Choroid plexus epithelial cell (primary cell): ENCODE measurements at regions not wholly inside any gene's neighbourhood (a gene's known extent, or its start where the extent isn't known, plus 50 kb on each side); places are given as distances from the start of the nearest gene placed in this dataset.

ENCODE experiments used
- DNase-seq: peaks from one replicate; pipeline ENCODE4 v3.0.0-alpha.2; 2010; ENCODE audit warnings: low read depth
- H3K4me3 ChIP-seq: 2 replicates; pipeline ENCODE4 v1.5.1; 2011; ENCODE audit warnings: low read depth, mild to moderate bottlenecking, control low read depth, low read length, moderate library complexity
- CTCF ChIP-seq: conservative IDR thresholded peaks from 2 replicates; pipeline ENCODE4 v1.5.1; 2011; ENCODE audit warnings: low read depth, mild to moderate bottlenecking, control low read depth, inconsistent platforms, low read length, moderate library complexity

- TF ChIP-seq CTCF: no peak
- DNase-seq: no peak
- H3K4me3 ChIP-seq: no peak overlapping the region
Measured at GRCh38 chr16:24471561-24472350, 67.6 kb upstream of the RBBP6 start.

GRCh38 chr16:24477492-24477891 is 61.9 kb upstream of the RBBP6 start:
- DNase-seq: no peak
- no peak overlapping the region for H3K4me3 ChIP-seq
- TF ChIP-seq CTCF: no peak

- H3K4me3 ChIP-seq: no peak overlapping the region
- TF ChIP-seq CTCF: no peak
- no peak for DNase-seq
Measured at GRCh38 chr16:24478401-24478800, 61.0 kb upstream of the RBBP6 start.

GRCh38 chr16:24482681-24483202 is 56.6 kb upstream of the RBBP6 start:
- H3K4me3 ChIP-seq: no peak overlapping the region
- DNase-seq: peak; percentile 23
- no peak for TF ChIP-seq CTCF

GRCh38 chr16:24488045-24488444 is 51.3 kb upstream of the RBBP6 start:
- TF ChIP-seq CTCF: no peak
- DNase-seq: no peak
- H3K4me3 ChIP-seq: no peak overlapping the region
